Stimulated activated naive CD4-positive, alpha-beta T cell (primary cell): ENCODE measurements at regions not wholly inside any gene's neighbourhood (a gene's known extent, or its start where the extent isn't known, plus 50 kb on each side); places are given as distances from the start of the nearest gene placed in this dataset.

Experiments used
- DNase-seq, 6 experiments: peaks; one replicate each; lab custom pipeline; 2025; lab: John Stamatoyannopoulos, UW

DNA sequence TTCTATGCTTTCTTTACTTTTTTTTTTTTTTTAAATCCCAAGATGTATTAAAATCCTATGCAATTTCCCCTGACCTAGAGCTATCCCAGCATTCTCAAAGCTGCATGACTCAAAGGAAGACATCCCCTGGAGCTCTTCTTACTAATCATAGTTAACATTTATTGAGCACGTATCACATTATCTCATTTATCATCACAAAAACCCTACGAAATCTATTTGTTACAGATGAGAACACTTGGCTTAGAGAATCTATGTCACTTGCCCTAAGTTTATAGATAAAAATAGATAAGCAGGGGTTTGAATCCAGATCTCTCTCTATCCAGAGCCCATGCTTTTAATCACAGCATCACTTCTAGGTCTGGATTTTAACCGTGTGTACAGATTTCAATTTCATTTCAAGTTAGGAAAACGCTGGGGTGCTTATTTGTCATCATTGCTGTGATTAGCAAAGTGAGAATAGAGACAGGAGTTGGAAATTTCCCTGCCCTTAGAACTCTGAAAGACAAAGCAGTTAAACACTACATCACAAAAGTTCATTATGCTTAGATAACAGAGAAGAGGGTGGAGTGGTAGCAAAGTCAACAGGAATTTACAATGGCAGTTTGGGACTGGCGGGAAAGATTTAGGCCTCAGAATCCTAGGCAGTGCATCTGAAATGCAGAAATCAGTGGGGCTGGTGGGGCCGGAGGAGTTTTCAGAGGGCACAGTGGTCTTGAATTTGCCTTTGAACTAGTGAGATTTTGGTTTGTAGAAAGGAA is 177.7 kb upstream of the FRMD6 start:
- no peak for DNase-seq

DNA sequence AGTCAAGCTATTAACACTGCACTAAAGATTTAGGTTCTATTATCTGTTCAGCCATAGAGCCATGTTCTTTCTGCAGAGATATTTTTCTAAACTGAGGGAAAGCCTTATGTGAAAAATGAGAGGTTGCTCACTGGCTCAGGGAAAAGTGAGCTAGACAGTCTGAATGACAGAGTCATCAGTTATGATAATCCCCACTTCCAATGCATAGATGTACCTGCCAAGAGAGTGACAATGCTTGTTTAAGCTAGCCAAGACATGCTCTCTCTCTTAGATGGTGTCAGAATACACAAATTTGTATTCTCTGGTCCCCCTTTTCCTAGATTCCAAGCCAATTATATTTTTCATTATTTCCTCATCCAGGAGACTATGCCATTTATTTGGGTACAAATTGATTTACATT is 176.9 kb upstream of the FRMD6 start:
- DNase-seq, result no peak

DNA sequence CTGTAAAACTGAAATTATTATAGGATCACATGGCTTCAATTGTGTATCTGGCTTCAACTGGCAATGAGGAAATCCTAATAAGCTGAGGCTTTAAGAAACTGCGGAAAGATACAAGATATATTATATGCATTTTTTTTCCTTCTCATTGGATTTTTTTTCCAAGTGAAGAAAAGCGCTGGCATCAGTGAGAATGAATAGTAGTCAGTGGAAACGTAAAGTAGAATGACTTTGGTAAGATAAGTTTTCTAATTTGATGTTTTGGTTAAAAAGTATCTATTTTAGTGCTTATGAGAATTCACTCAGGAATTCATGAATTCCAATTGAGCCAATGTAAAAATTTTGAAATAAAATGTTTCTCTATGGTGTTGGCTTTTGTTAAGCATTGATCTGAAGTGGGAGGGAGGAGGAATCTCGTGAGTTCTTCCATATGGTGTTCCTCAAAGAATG is 173.5 kb upstream of the FRMD6 start:
- no peak for DNase-seq

DNA sequence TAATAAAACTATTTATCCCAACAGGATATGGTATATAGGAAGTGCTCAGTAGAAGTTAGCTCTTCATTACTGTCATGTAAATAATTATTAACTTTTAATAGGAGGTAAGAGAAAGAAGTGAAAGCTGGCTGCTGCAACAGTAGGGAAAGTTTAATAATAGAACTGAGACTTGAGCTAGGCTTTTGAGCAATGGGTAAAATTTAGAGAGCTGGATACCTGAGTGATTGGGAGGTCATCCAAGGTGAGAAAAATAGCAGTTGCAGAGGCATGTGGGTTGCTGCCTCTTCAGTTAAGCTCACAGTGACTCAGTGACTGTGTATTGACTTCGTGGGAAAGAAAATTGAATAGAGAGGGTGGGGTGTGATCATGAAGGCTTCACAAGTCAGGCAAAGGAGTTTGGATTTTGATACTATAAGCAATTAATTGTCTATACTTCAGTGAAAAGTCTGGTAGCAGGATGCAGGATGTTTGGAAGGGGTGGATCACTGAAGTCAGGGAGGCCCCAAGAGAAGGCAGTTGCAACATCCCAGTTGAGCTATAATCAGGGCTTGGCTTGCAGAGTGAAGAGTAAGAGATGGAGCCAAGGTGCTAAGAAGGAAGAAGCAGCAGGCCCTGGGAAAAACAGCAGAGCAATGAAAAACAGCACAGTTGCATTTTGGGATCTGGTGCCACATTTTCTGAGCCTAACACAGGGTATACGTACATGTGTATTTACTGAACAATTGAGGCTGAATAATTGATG is 172.0 kb upstream of the FRMD6 start:
- no peak for DNase-seq

DNA sequence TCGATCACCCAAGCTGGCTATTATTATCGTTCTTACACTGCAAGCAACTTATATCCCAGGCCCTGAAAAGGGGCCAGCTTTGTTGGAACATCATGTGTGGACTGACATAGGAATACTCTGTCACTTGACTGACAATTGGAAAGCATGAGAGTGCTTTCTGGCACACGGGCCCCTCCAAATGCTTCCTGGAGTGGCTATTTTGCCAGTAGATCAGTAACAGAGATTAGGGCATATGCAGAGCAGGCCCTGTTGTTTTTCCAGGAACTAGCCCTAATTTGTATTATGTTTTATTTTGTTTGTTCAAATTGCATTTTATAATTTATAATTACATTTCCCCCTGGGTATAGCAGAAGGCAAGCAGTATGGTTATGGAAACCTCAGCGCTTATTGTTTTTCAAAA is 170.1 kb upstream of the FRMD6 start:
- no peak for DNase-seq

DNA sequence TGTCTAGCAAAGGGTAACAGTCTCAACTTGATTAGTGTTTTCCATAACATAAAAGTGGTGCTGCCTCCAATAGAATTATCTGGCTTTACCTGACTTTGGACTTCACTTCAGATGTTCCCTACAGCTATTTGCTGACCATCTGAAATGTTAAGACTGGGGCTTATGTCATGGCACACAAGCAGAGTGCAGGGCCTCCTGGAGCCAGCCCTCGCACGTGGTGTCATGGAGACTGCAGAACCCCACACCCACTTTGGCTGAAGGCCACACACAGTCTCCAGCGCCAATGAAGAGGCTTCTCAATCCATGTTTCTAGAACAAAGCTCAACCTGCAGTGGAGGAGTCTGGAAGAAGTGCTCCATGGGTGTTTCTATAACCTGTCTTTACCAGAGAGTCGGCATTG is 169.6 kb upstream of the FRMD6 start:
- no peak for DNase-seq

DNA sequence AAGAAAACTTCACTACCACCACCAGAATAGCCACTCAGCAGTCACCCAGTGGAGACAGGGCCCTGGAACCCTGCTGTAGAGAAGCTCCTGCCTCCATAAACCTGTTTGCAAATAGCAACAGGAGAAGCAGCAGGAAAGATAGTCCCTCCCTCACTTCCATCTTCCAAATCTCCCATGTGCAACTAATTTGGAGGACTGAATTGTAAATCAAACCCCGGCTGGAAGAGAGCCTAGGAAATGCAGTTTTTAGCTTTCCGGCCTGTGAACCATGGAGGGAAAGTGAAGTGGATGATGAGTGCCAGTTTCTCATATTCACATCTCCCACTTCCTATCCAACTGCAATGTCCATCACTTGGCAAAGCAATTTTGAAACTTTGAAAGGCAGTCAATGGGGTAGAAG is 167.2 kb upstream of the FRMD6 start:
- no peak for DNase-seq

DNA sequence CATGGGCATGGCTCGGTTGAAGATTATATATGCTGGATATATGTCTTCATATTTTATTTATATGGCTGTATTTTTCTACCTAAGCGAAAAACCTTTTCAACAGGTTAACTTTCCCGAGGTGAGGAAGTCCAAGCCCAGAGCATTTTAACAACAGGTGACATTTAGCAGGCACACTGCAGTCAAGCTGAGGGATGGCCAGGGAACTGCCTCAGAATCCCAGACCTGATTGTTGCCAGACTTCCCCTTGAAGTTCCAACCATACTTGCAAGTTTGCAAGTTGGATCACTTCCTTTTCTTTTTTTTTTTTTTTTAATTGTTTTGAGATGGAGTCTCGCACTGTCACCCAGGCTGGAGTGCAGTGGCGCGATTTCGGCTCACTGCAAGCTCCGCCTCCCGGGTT is 166.0 kb upstream of the FRMD6 start:
- DNase-seq, result no peak

DNA sequence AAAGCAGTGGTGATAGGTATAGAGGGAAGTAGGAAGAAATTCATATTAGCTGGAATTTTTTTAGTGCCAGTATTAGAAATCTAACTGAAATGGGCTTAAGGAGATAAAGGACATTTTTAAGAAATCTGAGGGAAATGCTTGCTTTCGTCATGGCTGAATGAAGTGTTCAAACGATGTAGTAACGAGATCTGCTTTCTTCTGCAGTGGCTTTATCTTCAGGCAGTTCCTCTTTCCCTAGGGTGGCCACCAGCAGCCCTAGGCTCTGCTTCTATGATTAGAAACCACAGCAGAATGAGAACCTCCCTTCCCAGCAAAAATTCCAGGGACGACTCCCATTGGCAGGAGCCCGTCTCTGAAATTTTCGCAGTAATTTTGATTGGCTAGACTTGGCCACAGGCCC is 163.9 kb upstream of the FRMD6 start:
- DNase-seq, result no peak

DNA sequence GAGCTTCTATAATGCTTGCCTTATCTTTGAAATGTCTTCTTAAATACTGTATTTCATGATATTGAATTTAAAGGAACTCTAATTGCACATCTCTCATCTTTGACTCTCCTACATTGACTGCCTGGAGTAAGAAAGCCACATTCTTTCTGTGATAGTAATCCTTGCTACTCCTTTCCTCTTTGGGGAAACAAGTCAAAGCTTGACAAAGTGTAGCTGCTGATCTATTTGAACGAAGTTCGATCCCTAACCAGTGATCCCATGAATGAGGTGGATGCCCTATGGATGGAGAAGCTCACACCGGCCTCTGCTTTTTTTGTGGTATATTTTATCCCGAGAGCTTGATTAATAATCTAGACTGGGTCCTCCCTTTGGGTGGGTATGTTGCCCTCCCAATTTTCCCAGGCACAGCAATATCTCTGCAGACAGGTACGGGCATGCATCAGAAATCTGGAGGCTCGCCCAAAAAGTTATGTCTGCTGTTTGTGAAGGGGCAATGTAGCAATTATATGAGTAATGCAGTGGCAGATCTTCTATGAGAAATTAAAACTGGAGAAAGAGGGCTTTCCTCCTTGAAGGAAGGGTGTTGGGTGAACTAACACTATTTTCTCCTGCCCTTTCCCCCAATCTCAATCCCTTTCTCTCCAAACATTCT is 163.0 kb upstream of the FRMD6 start:
- DNase-seq, result no peak

DNA sequence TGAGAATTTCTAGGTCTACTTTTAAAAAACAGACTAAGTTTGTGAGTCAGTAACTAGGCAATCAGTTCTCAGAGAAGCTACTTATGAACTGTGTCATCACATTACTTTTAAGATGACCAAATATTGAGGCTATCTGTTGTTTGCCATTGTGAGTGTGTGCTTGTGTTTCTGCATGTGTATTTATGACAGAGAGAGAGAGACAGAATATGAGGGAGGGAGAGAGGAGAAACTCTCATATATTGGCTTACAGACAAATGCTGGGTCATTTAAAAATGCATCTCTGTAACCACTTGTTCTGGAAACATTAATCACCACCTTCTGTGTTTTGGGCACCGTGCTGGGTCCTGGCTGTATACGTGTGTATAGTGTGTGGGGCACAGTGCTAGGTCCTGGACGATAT is 161.5 kb upstream of the FRMD6 start:
- no peak for DNase-seq

DNA sequence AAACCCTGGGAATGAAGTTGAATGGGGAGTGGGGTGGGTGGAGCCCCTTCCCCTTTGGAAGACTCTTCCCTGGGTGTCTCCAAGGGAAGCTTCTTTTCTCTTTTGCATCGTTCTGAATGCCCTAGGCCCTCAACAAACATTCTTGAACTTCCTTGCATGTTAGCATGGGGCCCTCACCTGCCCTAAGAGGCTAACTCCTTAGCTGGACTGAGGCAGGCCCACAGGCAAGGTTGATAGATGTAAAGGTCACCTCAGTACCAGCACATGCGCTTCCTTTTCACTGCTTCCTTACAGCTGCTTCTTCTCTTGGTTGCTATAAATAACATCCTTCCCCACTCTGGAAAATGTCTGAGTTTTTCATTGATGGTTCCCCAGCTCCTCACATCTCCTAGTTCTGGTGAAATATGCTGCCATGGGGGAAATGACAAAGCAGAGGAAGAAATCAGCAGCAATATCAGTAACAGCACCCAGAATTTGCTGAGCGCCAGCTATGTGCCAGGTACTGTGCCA is 160.6 kb upstream of the FRMD6 start:
- DNase-seq, result no peak

DNA sequence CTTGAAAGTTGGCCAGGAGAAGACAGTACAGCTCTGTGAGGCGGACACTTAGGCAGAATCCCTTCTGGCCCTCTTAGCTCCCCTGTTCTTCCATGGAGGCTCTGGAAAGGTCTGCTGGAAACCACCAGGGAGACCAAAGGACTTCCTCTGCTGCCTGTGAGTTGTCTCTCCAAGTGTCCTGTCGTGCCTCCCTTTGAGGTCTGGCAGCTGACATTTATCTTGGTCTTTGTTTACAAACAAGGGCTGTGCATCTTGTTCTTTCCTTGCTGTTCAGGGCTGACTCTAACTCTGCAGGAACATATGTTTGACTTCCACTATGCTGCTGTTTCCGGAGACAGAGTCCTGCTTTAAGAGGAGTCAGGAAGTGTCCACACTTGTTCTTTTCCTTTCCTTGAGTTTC is 159.9 kb upstream of the FRMD6 start:
- DNase-seq, result no peak

DNA sequence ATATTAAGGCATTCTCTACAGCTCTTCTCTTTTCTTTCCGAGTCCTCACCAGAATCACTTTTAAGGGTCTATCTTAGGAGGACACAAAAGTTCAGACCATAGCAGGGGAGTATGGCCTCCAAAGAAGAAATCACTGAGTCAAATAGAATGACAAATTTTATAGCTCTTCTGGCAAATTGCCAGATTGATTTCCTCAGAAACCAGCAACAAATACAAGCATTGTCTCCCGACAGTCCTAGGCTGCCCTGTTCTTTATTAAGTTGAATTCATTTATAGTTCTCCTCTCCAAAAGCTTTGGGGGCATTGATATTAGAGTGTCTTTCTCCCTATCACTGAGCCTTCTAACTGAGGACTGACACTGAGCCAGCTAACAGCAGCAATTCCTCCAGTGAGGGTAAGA is 156.4 kb upstream of the FRMD6 start:
- no peak for DNase-seq

DNA sequence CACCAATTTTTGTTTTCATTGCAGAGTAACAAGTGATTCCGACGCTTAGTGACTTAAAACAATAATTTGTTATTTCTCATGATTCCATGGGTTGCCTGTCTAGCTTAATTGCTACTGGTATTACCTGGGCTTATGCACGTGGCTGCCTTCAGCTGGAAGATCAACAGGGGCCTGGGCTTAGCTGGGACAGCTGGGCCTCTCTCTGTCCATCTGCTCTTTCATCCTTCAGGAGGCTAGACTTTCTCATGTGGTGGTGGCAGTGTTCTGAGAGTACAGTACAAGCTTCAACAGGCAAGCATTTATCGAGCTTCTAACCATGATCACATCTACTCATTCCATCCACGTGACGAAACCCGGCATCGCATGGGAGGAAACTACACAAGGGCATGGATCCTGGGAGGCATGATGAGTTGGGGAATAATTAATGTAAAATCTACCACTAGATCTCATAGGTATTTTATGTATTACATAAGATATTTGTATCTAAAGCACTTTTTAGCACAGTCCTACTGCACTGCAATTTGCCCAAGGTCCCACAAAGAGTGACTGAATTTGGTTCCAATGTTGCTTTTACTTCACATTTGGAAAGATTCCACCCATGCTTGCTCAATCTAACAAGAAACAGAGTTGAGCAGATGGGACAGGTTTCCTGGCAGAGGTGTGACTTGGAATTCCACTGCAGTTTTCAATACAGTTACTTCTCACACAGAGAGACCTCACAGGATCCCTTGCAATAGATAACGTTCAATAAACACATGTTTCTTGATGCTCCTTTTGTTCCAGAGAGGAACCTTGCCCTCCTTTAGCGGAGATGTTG is 153.1 kb upstream of the FRMD6 start:
- DNase-seq, result no peak

DNA sequence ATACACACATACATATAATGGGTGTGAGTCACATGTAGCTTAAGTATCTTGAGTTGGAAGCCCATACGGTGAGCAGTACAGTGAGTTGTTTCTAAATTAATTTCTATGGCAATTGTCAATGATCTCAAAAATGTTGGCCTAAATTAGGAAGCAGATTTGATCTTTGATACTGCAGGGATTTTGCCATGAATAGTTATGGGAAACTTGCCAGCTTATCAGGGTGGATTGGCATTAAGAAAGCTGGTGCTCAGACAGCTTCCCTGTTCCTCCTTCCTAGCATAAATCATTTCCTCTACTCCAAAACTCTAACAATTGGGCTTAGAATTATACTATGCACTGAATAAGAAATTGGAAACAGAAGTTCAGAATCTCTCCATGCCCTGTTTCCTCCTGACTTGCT is 150.9 kb upstream of the FRMD6 start:
- no peak for DNase-seq

DNA sequence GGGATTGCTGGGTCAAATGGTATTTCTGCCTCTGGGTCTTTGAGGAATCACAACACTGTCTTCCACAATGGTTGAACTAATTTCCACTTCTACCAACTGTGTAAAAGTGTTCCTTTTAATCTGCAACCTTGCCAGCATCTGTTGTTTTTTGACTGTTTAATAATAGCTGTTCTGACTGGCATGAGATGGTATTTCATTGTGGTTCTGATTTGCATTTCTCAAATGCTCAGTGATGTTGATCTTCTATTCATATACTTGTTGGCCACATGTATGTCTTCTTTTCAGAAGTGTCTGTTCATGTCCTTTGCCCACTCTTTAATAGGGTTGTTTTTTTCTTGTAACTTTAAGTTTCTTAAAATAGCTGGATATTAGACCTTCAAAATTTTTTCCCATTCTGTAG is 150.0 kb upstream of the FRMD6 start:
- DNase-seq, result no peak

DNA sequence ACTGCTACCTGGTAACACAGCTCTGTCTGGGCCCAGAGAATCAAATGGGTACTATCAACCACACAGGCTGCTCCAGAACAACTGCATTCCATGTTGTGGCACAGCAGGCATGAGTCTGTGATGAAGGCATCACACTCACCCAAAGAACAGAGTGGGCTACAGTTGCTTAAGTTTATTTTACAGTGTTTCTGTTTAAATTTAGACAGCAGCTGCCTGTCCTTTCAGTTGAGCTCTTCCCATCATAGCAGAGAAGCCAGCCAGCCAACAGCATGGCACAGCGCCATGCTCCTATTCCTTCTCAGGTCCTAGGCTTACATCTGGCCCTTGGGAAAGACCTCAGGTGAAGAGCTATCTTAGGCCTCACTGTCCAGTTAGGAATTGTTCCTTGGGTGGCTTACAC is 147.0 kb upstream of the FRMD6 start:
- DNase-seq, result no peak

DNA sequence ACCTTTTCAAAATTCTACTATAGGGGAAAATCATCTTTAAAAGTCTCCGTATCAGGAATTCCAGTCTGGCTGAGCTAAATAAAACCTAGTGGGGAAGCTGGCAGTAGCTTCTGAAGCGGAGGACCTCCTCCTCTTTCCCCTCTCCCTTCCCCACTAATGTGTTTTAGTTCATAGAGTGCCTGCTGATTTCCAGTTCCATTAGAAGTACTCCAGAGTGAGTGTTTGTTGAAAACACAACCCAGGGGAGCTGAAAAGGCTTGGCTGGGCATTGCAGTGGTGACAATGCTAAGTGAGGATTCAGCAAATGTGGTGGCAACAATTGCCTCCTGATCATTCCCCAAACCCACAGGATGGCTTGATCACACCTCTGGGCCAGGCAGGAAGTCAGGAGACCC is 144.2 kb upstream of the FRMD6 start:
- DNase-seq, result no peak

DNA sequence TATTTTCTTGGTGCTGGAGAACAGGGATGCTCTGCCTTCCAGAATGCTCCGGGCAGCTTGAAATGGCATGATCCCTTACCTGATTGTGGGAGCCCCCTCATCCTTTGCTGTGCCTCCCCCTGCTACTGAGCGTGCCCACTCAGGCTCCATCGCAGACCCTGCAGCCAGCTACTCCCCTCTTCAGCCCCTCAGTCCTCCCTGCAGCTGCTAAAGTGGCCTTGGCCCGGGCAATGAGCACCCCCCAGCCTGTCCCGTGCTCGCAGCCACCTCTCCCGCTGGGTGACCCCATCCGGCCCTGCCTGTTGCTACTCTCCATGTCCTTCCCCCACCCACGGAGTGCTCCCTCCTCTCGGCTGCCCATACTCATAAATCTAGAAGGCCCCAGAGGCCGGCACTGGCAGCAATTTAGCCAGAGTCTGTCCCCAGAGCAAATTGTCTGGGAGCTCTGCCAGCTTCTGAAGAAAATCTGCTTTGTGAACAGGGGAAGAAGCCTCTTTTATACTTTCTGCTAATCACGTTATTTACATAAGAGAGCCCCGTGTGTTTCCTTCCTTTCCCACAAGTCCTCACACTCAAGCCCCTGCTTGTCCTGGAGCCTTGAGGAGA is 143.7 kb upstream of the FRMD6 start:
- DNase-seq, result no peak

DNA sequence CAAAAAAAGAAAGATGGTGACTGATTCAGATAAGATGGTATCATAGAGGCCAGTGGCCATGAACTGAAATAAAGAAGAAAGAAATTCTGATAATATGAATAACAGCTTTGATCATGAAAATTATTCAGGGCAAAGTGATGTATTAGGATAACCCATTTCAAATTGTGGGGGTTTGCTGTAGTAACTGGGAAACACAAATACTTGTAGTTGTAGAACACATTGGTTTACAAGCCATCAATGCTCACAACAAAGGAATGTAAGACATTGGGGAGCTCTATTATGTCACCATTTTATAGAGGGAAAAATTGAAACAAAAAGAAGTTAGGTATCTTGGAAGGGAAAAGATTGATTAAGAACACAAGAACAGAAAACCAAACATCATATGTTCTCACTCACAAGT is 140.4 kb upstream of the FRMD6 start:
- DNase-seq, result no peak

DNA sequence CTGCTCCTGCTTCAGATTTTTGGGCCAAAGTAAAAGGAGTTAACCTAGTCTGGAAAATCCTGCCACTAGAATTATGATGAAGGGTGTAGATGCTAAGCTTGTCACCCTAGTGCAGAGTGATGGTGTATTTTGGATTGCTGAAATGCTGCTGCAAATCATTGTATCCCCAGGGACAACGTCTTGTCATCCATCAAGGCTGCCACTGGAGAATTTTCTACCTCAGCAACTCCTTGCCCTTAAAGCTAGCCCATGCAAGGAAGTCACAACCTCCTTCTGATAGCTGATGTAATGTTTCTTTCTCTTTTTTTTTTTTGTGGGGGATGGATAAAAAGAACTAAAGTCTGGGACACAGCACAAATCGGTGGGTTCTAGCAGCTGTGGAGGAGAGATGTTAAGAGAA is 139.4 kb upstream of the FRMD6 start:
- DNase-seq, result no peak
